HEK293 (cell line): ENCODE measurements at regions not wholly inside any gene's neighbourhood (a gene's known extent, or its start where the extent isn't known, plus 50 kb on each side); places are given as distances from the start of the nearest gene placed in this dataset.

ENCODE experiments used
- CTCF ChIA-PET: fragments of 350-600 bp; formaldehyde crosslinking; extraction: SDS; loops from one replicate; lab custom pipeline; 2021; ENCODE audit warnings: antibody characterized with exemption; lab: Yijun Ruan, JAX
- POLR2A ChIA-PET: fragments of 300-600 bp; formaldehyde crosslinking; extraction: SDS; loops from one replicate; lab custom pipeline; 2020; ENCODE audit warnings: antibody characterized with exemption, inconsistent platforms; lab: Yijun Ruan, JAX
- H3K27ac ChIP-seq: fragments of 200-500 bp; sonication (Bioruptor generic); 2 replicates; pipeline ENCODE4 v1.5.1; 2014; ENCODE audit warnings: low read depth, low read length, control low read depth, inconsistent platforms; ENCODE audit errors: extremely low read depth
- H3K36me3 ChIP-seq, 2 experiments: fragments of 200-500 bp in 1 of 2; sonication (Bioruptor generic) in 1 of 2; 1 replicate in 1 of 2; 2 replicates in 1 of 2; pipeline ENCODE4 v1.5.1; 2014 to 2017; ENCODE audit warnings: inconsistent platforms in 2 of 2, low read length in 2 of 2; ENCODE audit not compliant: control insufficient read depth in 2 of 2, insufficient read depth in 1 of 2
- H3K4me1 ChIP-seq: fragments of 200-500 bp; sonication (Bioruptor generic); 2 replicates; pipeline ENCODE4 v1.5.1; 2014; ENCODE audit warnings: mild to moderate bottlenecking, low read length, inconsistent platforms; ENCODE audit not compliant: control insufficient read depth, insufficient read depth
- H3K4me3 ChIP-seq: 2 replicates; pipeline ENCODE4 v1.5.1; 2011; ENCODE audit warnings: low read depth, mild to moderate bottlenecking, control low read depth, low read length, moderate library complexity
- H3K9me3 ChIP-seq: fragments of 200-500 bp; sonication (Bioruptor generic); 2 replicates; pipeline ENCODE4 v1.5.1; 2014; ENCODE audit warnings: low read depth, low read length, inconsistent platforms; ENCODE audit not compliant: control insufficient read depth, insufficient read depth
- HOXC10 ChIP-seq: sonication (generic); formaldehyde crosslinking; IDR thresholded peaks from 2 replicates; pipeline ENCODE4 v1.8.1; 2023; ENCODE audit warnings: mild to moderate bottlenecking, missing genetic modification reagents
- OVOL3 ChIP-seq: fragments of 450-650 bp; formaldehyde crosslinking; IDR thresholded peaks from 2 replicates; pipeline ENCODE4 v1.5.1; 2016; ENCODE audit warnings: missing biosample characterization, missing genetic modification characterization
- PATZ1 ChIP-seq: fragments of 450-650 bp; formaldehyde crosslinking; IDR thresholded peaks from 2 replicates; pipeline ENCODE4 v1.5.1; 2016; ENCODE audit warnings: missing biosample characterization, missing genetic modification characterization
- REPIN1 ChIP-seq: fragments of 450-650 bp; formaldehyde crosslinking; IDR thresholded peaks from 2 replicates; pipeline ENCODE4 v1.5.1; 2017; ENCODE audit warnings: missing biosample characterization, missing genetic modification characterization, low read depth
- YY1 ChIP-seq: fragments of 450-650 bp; formaldehyde crosslinking; IDR thresholded peaks from 2 replicates; pipeline ENCODE4 v1.5.1; 2018; ENCODE audit warnings: missing biosample characterization, missing genetic modification characterization
- ZBTB10 ChIP-seq: fragments of 450-650 bp; formaldehyde crosslinking; IDR thresholded peaks from 2 replicates; pipeline ENCODE4 v1.5.1; 2016; ENCODE audit warnings: missing biosample characterization, missing genetic modification characterization
- ZBTB17 ChIP-seq: fragments of 450-650 bp; formaldehyde crosslinking; IDR thresholded peaks from 2 replicates; pipeline ENCODE4 v1.5.1; 2016; ENCODE audit warnings: missing biosample characterization, missing genetic modification characterization
- ZBTB21 ChIP-seq: fragments of 450-650 bp; formaldehyde crosslinking; IDR thresholded peaks from 2 replicates; pipeline ENCODE4 v1.5.1; 2017; ENCODE audit warnings: missing biosample characterization, missing genetic modification characterization
- ZBTB26 ChIP-seq: fragments of 450-650 bp; formaldehyde crosslinking; optimal IDR thresholded peaks from 2 replicates; pipeline ENCODE3; 2016; ENCODE audit warnings: missing biosample characterization, mild to moderate bottlenecking, missing genetic modification characterization
- ZBTB6 ChIP-seq: fragments of 450-650 bp; formaldehyde crosslinking; IDR thresholded peaks from 2 replicates; pipeline ENCODE4 v1.5.1; 2017; ENCODE audit warnings: missing biosample characterization, missing genetic modification characterization
- ZNF274 ChIP-seq, 2 experiments: fragments of 200-500 bp in 1 of 2; fragments of 450-650 bp in 1 of 2; sonication (Bioruptor generic) in 1 of 2; formaldehyde crosslinking in 1 of 2; IDR thresholded peaks; 2 replicates each; pipeline versions ENCODE4 v1.5.1 to v1.6.1; 2014 to 2016; ENCODE audit warnings: borderline replicate concordance in 1 of 2, inconsistent platforms in 1 of 2, low read length in 1 of 2, missing biosample characterization in 1 of 2, missing genetic modification characterization in 1 of 2
- ZNF350 ChIP-seq: fragments of 450-650 bp; formaldehyde crosslinking; IDR thresholded peaks from 2 replicates; pipeline ENCODE4 v1.5.0; 2017; ENCODE audit warnings: missing biosample characterization, mild to moderate bottlenecking, missing genetic modification characterization
- ZNF37A ChIP-seq: fragments of 450-650 bp; IDR thresholded peaks from 2 replicates; pipeline ENCODE4 v1.5.1; 2018; ENCODE audit warnings: missing biosample characterization, missing genetic modification characterization
- ZNF398 ChIP-seq: fragments of 450-650 bp; formaldehyde crosslinking; IDR thresholded peaks from 2 replicates; pipeline ENCODE4 v1.5.1; 2017; ENCODE audit warnings: missing biosample characterization, missing genetic modification characterization
- ZNF423 ChIP-seq: fragments of 450-650 bp; formaldehyde crosslinking; IDR thresholded peaks from 2 replicates; pipeline ENCODE4 v1.5.1; 2016; ENCODE audit warnings: missing biosample characterization, missing genetic modification characterization
- ZNF488 ChIP-seq: fragments of 450-650 bp; formaldehyde crosslinking; IDR thresholded peaks from 2 replicates; pipeline ENCODE4 v1.5.1; 2016; ENCODE audit warnings: missing biosample characterization, missing genetic modification characterization
- ZNF501 ChIP-seq: fragments of 450-650 bp; formaldehyde crosslinking; IDR thresholded peaks from 2 replicates; pipeline ENCODE4 v1.5.1; 2016; ENCODE audit warnings: missing biosample characterization, missing genetic modification characterization
- ZNF510 ChIP-seq: fragments of 450-650 bp; formaldehyde crosslinking; IDR thresholded peaks from 2 replicates; pipeline ENCODE4 v1.5.1; 2018; ENCODE audit warnings: mild to moderate bottlenecking, missing genetic modification characterization, missing biosample characterization; ENCODE audit not compliant: insufficient replicate concordance
- ZNF580 ChIP-seq: fragments of 450-650 bp; formaldehyde crosslinking; IDR thresholded peaks from 2 replicates; pipeline ENCODE4 v1.5.1; 2016; ENCODE audit warnings: missing biosample characterization, missing genetic modification characterization
- ZSCAN30 ChIP-seq: fragments of 450-650 bp; IDR thresholded peaks from 2 replicates; pipeline ENCODE4 v1.5.1; 2018; ENCODE audit warnings: missing biosample characterization, mild to moderate bottlenecking, missing genetic modification characterization, moderate library complexity
- ZSCAN5A ChIP-seq: fragments of 450-650 bp; formaldehyde crosslinking; IDR thresholded peaks from 2 replicates; pipeline ENCODE4 v1.5.1; 2016; ENCODE audit warnings: missing biosample characterization, missing genetic modification characterization

GRCh38 chr3:141427764-141428163 is 59.1 kb upstream of the RASA2 start (continued):
- TF ChIP-seq ZBTB10 (tag by site-specific recombination) (no peak), ZNF501 (tag by site-specific recombination) (no peak), ZBTB26 (tag by site-specific recombination) (no peak), ZBTB17 (tag by site-specific recombination) (no peak)

- POLR2A ChIA-PET, result no interaction called here
- H3K4me3 ChIP-seq, result no peak overlapping the region
- H3K27ac ChIP-seq, result no peak overlapping the region
- no peak for TF ChIP-seq ZSCAN5A (tag by site-specific recombination)
- TF ChIP-seq PATZ1, result no peak
- TF ChIP-seq ZNF274 (IDR thresholded peaks at IDR 0.05; ENCODE audit: low read length), result no peak
- TF ChIP-seq ZNF274 (tag by site-specific recombination; IDR thresholded peaks at IDR 0.05; ENCODE audit: borderline replicate concordance), result no peak
- TF ChIP-seq HOXC10 (CRISPR knock-in tag), result no peak
- no peak for TF ChIP-seq ZSCAN30 (tag by site-specific recombination)
- no peak for TF ChIP-seq REPIN1 (tag by site-specific recombination)
- no peak for TF ChIP-seq ZNF37A (tag by site-specific recombination)
- TF ChIP-seq ZNF423 (tag by site-specific recombination), result no peak
- no peak for TF ChIP-seq OVOL3 (tag by site-specific recombination)
- TF ChIP-seq ZNF580, result no peak
- no peaks in the 10 kb centered on the region for H3K9me3 ChIP-seq
- H3K4me1 ChIP-seq, result no peaks in the 10 kb centered on the region
- H3K36me3 ChIP-seq, result no peaks in the 10 kb centered on the region
- CTCF ChIA-PET, result no interaction called here
Observed at GRCh38 chr3:141429371-141430035, 57.3 kb upstream of the RASA2 start.

- Histone ChIP-seq H3K27ac (no peak overlapping the region), H3K36me3 (no peaks in the 10 kb centered on the region), H3K9me3 (no peaks in the 10 kb centered on the region), H3K4me1 (no peaks in the 10 kb centered on the region), H3K4me3 (no peak overlapping the region)
- ChIA-PET CTCF (no interaction called here), POLR2A (no interaction called here)
- TF ChIP-seq YY1 (tag by site-specific recombination) (no peak), ZNF350 (tag by site-specific recombination) (no peak), REPIN1 (tag by site-specific recombination) (no peak), ZNF398 (tag by site-specific recombination) (no peak), ZBTB6 (tag by site-specific recombination) (no peak), ZNF488 (tag by site-specific recombination) (no peak), ZNF510 (no peak), ZBTB21 (tag by site-specific recombination) (no peak), ZNF423 (tag by site-specific recombination) (no peak)
Observed at GRCh38 chr3:141430316-141430715, 56.5 kb upstream of the RASA2 start.
